Left ventricle myocardium superior (tissue), 1 donor: ENCODE measurements at regions not wholly inside any gene's neighbourhood (a gene's known extent, or its start where the extent isn't known, plus 50 kb on each side); places are given as distances from the start of the nearest gene placed in this dataset.
"Not testable (repeated sequence)": the region's sequence is repeated elsewhere in the genome, so short reads cannot be mapped to it uniquely, and the experiment has no call there.

Source experiments
- ATAC-seq: fragments of 200-7000 bp; cut with Tn5 transposase; one replicate; pipeline ENCODE4 v1.9.1; 2020; ENCODE audit warnings: mild to moderate bottlenecking, moderate library complexity
- DNase-seq: peaks from one replicate; pipeline ENCODE4 v3.0.0-alpha.2; 2020
- intact Hi-C: fragments of 100-400 bp; cut with micrococcal nuclease; formaldehyde crosslinking; loops from one replicate; pipeline ENCODE4 v1.11.0; 2022
- donor health status: DM: no; HTN: yes; CAD: no; lungs with severe emphysema.

- ATAC-seq (no peak), DNase-seq (no peak)
- intact Hi-C loops, result no loop called here
Measured at GRCh38 chr10:37733822-37734221, 123.6 kb downstream of the ZNF248 start.

- intact Hi-C loops, result no loop called here
- ATAC-seq (no peak), DNase-seq (no peak)
Measured at GRCh38 chr10:37732685-37733084, 124.7 kb downstream of the ZNF248 start.

DNA sequence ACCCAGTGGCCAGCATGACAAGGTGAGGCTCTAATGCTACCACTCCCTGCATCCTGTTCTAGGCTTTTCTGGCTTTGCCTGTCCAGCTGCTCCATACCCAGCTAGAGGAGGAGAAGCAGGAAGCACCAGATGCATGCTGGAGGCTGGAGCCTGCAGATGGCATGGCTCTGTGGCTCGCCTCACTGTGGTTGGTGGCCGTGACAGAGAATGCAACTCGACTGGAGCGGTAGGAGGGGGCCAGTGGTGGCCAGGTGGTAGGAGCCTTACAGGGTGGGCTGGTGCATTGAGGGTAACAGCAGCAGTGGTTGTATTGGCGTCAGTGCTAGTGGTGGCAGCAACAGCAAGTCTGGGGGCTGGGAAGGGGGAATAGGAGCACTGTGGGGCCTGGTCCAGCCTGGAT lies 128.6 kb downstream of the ZNF248 start:
- intact Hi-C loops, result no loop called here
- DNase-seq (no peak), ATAC-seq (no peak)

GRCh38 chr10:37727491-37728352 lies 129.7 kb downstream of the ZNF248 start:
- intact Hi-C loops, result no loop called here
- ATAC-seq (no peak), DNase-seq (no peak)

DNA sequence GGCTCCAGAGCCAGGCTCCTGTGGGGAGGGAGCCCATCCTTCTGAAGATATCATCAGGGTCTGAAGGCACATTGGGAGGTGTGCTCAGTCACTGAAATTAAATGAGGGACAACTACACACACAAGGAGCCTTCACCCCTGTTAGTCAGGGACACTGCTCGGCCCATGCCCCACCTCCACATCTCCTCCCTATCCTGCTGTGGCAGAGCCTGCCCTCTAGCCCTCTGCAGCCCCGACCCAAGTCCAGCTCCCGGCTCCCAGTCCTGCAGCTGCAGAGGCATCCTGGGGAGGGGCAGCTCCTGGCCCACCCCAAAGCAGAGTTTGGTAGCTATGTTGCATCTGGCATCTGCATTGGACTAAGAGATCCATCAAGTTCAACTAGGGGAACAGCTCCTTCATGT lies 136.3 kb downstream of the ZNF248 start:
- ATAC-seq, result no peak
- no peak for DNase-seq
- intact Hi-C loops, result no loop called here

GRCh38 chr10:37718060-37718459 lies 139.3 kb downstream of the ZNF248 start:
- DNase-seq, intact Hi-C loops, ATAC-seq: not testable (repeated sequence)

DNA sequence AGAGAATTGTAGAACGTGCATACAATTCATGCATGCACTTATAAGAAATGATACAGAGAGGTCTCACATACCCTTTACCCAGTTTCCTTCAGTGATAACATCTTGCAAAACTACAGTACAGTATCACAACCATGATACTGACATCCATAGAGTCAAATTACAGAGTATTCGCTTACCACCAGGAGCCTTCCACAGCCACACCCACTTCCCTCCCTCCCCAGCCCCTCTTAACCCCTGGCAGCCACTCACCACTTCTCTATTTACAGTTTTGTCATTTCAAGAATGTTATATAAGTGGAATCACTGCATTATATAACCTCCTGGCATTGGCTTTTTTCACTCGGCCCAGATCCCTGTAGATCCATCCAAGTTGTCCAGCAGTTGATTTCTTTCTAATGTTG lies 143.8 kb downstream of the ZNF248 start:
- ATAC-seq, result peak; percentile 34
- intact Hi-C loops, result no loop called here
- no peak for DNase-seq

DNA sequence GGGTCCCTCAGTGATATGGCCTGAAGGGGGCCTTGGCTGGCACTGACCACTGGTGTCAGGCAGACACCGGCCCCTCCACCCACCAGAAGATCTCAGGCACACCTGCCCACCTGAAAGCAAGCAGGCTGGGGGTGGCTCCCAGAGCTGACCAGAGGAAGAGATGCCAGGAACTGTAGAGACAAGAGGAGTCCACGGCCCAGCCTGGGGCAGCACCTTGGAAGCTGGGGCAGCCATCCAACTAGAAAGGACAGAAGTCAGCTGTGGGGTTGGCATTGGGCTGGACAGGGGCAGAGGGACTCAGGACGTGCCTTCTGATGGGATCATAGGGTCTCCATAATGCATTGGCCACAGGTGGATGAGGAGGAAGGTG lies 144.3 kb downstream of the ZNF248 start:
- DNase-seq (no peak), ATAC-seq (no peak)
- intact Hi-C loops, result no loop called here

GRCh38 chr10:37712489-37713131 lies 144.8 kb downstream of the ZNF248 start:
- peak; percentile 78 for DNase-seq
- intact Hi-C loops, result no loop called here
- peak; percentile 75 for ATAC-seq

DNA sequence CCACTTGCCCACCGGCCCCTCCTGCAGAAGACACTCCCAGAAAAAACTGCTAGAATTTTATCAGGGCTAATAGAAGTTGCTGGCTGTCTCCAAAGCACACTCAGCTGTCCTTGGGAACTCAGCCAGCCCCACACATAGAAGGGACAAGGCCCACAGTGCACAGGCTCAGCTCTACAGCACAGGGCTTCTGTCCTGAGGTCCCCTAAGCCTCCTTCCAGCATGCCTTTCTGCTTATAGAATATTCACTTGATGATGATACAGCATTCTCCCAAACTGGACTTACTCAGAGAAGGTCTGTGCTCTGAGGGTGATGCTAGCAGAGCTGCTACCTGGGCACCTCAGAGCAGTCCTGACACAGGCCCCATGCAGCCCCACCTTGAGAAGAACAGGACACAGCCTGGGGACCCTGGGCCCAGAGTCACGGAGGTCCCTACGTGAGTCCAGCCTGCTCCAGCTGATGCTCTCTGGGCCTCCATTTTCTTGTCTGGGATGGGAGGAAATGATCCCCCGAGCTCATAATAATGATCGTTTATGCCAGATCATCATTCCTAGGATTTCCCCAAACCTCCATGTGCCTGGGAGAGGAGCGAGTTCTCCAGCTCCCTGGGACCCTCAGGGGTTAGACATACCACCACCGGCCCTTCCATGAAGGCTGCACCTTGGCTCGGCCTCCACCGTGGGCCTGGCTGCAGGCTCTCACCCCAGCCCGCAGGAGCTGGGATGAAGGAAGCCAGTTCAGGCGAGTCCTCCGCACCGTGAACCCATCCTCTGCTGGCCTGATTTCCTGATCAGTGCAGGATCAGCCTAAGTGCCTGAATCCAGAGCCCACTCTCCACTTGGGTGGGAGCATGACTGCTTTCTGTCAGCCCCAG lies 145.6 kb downstream of the ZNF248 start:
- ATAC-seq, result peak; percentile 83
- intact Hi-C loops, result no loop called here
- peak; percentile 53 for DNase-seq

DNA sequence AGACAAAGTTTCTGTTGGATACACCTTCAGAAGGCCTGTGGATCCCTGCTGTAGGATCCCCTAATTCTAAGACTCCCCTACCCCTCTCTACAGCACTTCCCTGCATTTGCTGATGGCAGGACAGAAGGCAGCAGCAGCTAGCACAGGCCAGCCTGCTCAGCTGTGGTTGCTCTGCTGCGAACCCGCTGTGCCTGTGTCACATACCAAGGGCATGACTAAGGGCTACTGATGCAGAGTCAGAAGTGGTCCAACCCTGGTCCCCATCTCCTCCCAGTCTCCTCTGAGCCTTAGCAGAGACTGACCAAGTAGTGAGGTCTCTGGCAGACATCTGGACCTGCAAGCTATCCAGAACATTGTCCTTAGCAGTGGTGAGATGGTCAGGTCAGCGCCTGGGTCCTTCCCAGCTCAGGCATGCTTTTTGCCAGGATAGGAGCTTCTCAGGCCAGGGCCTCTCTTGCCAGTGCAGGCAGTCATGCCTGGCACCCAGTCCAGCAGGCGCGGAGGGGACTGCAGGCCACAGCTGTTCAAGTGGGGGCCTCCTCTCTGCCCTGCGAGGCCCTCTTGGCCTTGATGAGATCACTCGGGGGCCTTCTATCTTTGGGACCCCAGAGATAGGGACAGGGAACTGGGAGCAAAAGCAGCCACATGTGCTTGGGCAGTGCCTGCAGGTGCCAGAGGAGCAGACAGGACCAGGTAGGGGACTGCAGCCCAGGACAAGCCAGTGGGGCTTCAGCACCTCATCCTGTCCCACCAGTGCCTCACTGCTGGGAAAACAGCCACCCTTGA lies 146.4 kb downstream of the ZNF248 start:
- no peak for DNase-seq
- ATAC-seq, result peak; percentile 47

DNA sequence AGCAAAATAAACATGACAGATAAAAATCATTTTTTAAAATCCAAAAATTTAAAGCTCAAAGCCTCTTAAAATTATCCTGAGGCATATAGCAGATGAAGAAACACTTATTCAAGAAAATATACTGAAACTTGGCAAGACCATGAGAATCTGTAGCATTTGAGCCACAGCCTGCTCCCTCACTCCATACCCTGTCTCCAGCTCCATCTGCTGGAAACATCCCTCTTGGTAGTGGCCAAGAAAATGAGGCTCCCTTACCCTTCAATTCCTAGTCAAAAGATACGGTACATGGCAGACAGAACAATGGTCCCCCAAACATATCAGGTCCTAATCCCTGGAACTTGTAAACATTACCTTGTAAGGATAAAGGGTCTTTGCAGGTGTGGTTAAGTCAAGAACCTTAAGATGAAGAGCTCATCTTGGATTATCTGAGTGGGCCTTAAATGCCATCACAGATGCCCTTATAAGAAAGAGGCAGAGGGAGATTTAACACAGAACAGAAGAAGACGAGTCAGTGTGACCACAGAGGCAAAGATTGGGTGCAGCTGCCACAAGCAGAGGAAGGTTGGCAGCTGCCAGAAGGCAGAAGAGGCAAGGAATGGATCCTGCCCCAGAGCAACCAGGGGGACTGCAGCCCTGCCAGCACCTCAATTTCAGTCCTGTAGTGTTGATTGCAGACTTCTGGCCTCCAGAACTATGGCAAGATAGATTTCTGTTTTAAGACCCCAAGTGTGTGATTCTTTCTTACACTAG lies 149.4 kb downstream of the ZNF248 start:
- ATAC-seq (no peak), DNase-seq (no peak)
- intact Hi-C loops, result no loop called here

More for the DNA sequence above, 146.4 kb downstream of the ZNF248 start:
- intact Hi-C loops, result no loop called here

DNA sequence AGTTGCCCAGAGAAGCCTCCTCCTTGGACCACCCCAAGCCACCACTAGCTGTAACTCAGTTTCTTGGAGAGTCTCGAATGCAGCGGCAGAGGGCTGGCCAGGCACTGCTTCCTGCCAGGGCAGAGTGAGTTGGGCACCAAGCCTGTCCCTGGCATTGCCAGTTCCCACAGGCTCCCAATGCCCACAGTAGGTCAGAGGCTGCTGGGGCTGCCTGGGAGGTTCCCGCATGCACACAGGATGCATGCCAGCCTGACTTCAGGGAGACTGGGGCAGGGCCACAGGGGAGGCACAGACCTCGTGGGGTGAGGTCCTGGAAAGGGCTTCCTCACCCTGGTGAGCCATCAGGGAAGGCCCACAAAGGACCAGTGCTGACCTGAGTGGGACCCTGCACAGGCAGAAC lies 152.8 kb downstream of the ZNF248 start:
- ATAC-seq, result no peak
- intact Hi-C loops, result no loop called here
- DNase-seq, result no peak

DNA sequence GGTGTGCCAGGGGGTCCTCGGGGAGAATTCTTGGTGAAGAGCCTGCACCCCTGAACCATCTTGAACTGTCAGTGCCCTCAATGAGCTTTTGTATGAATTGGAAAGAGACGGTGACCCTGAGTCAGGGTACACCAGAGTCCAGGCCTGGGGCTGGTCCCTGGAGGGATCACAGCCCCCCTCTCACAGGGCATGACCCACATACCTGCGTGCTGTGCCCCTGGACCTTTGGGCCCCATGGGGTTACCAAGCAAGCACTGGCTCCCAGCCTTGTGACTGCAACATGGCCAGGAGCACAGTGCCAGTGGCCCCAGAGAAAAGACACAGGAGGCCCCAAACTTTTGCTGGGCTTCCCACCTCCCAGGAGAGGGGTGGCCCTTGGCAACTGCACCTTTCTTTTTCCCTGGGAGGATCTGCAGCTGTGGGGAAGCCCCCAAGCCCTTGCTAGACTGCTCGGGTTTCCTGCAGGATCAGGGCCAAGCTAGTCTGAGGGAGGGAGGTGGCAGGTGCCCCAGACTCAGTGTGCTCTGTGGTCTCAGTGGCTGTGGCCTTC lies 153.5 kb downstream of the ZNF248 start:
- DNase-seq, result no peak
- ATAC-seq, result no peak
- intact Hi-C loops, result no loop called here

DNA sequence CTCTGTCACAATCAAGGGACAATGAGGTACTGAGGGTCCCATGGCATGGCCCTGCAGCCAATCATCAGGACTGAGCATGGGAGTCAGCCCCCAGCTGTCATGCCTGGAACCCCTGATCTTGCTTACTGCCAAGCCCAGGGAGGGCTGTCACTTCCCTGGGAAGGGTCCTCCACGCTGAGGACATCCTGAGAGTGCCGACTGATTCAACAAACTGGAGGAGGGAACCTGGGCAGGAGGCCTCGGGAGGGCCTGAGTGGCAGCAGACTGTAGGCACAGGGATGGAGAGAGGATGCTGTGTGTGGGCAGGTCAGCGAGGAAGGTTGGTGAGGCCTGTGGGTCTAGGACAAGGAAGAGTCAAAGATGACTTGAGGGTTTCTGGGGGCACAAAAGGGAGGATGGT lies 154.3 kb downstream of the ZNF248 start:
- DNase-seq (no peak), ATAC-seq (no peak)
- intact Hi-C loops, result no loop called here

GRCh38 chr10:37701781-37702493 lies 155.5 kb downstream of the ZNF248 start:
- no peak for ATAC-seq
- intact Hi-C loops, result no loop called here
- no peak for DNase-seq

DNA sequence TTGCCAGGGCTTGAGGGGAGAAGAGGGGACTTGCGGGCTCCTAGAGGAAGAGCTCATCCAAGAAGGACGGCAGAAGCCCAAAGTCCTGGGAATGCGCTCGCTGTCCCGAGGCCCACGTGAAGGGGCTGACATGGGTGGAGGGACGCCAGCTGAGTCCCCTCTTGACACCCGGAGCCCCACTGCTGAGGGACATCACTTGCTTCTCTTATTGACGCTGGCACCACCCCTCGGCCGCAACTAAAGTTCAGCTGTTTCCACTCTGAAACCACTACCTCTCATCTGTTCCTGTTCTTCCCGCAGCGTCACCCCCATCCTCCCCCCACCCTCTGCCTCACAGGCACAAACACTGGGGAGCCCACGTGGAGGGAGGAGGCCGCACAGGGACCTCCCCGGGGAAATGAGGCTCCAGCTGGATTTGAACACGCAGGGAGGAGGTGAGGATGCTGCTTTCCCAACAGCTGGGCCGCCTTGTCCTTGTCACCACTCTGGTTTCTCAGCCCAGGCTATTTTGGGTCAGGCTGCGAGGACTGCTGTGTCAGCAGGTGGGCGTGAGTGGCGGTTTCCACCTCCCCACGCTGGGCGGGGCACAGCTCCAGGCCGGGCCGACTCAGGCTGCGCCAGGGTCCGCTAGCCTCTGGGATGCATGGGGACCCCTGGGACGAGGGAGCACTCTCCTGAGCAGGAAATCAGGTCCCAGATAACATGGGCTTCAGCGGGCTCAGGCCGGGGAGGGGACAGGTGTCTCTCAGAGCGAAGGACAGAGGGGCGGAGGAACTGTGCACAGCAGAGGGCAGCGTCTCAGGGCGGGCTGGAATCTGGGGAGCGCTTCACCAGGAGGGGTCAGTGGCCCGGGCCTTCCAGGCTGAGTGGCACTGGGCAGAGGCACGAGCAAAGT lies 156.3 kb downstream of the ZNF248 start:
- ATAC-seq (no peak), DNase-seq (no peak)
- intact Hi-C loops, result no loop called here
